ENCODE measurements at regions not wholly inside any gene's neighbourhood (a gene's known extent, or its start where the extent isn't known, plus 50 kb on each side); places are given as distances from the start of the nearest gene placed in this dataset.

GRCh38 chr6:150464966-150465365 lies 96.2 kb downstream of the IYD start:
- TF ChIP-seq CTCF (IDR thresholded peaks at IDR 0.05), result no peak
- no peak for TF ChIP-seq EZH2 (IDR thresholded peaks at IDR 0.05; ENCODE audit: borderline replicate concordance, insufficient read depth, low read depth, low read length, poor library complexity, severe bottlenecking)

Data from B cell (primary cell).